GM23338 (cell line): ENCODE measurements at regions not wholly inside any gene's neighbourhood (a gene's known extent, or its start where the extent isn't known, plus 50 kb on each side); places are given as distances from the start of the nearest gene placed in this dataset.

Source experiments
- CREB1 ChIP-seq: fragments of 250-450 bp; sonication (Bioruptor Pico); IDR thresholded peaks from 2 replicates; pipeline ENCODE4 v1.5.0; 2020; ENCODE audit warnings: low read depth, mild to moderate bottlenecking, moderate library complexity
- EZH2 ChIP-seq: fragments of 200-600 bp; sonication (generic); IDR thresholded peaks from one replicate; pipeline ENCODE4 v1.8.0; 2017; ENCODE audit warnings: antibody characterized with exemption, mild to moderate bottlenecking, low read depth; ENCODE audit not compliant: unreplicated experiment
- EZH2phosphoT487 ChIP-seq: fragments of 200-600 bp; sonication (generic); IDR thresholded peaks from one replicate; pipeline ENCODE4 v1.8.1; 2018; ENCODE audit warnings: antibody characterized with exemption; ENCODE audit not compliant: unreplicated experiment
- POLR2AphosphoS5 ChIP-seq: IDR thresholded peaks from 2 replicates; pipeline ENCODE4 v1.6.1; 2016; ENCODE audit warnings: antibody characterized with exemption, low read depth
- TF ChIP-seq, protein P1 (sequence below): IDR thresholded peaks from one replicate; pipeline ENCODE4 v1.6.1; 2018; ENCODE audit warnings: antibody characterized with exemption; ENCODE audit not compliant: unreplicated experiment
- TF ChIP-seq, protein P2 (sequence below), 2 experiments: fragments of 200-600 bp in 1 of 2; sonication (generic) in 1 of 2; conservative IDR thresholded peaks; 2 replicates each; pipeline versions ENCODE4 v1.5.1 to v1.6.1; 2016 to 2017; ENCODE audit warnings: antibody characterized with exemption in 2 of 2, low read depth in 2 of 2, mild to moderate bottlenecking in 2 of 2, moderate library complexity in 1 of 2
- TF ChIP-seq, protein P3 (sequence below): IDR thresholded peaks from 2 replicates; pipeline ENCODE4 v1.6.1; 2016; ENCODE audit warnings: antibody characterized with exemption

DNA sequence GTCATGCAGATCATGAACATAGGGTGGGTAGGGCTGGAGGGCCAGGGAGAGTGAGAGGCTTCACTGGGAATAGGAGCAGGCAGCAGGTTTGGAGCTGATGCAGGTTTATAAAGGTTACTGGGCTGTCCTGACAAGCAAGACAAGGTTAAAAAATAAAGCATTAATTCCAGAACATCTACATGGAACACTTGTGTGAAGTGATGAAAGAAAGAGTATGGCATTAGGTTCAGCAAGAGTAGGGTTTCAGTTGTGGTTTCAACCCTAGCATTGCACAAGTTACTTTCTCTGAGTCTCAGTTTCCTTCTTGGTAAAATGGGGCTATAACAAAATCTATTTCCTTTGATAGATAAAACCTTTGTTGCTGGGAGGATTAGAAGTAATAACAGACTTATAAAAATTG lies 114.6 kb upstream of the SESN3 start:
- TF ChIP-seq, protein P1, sequence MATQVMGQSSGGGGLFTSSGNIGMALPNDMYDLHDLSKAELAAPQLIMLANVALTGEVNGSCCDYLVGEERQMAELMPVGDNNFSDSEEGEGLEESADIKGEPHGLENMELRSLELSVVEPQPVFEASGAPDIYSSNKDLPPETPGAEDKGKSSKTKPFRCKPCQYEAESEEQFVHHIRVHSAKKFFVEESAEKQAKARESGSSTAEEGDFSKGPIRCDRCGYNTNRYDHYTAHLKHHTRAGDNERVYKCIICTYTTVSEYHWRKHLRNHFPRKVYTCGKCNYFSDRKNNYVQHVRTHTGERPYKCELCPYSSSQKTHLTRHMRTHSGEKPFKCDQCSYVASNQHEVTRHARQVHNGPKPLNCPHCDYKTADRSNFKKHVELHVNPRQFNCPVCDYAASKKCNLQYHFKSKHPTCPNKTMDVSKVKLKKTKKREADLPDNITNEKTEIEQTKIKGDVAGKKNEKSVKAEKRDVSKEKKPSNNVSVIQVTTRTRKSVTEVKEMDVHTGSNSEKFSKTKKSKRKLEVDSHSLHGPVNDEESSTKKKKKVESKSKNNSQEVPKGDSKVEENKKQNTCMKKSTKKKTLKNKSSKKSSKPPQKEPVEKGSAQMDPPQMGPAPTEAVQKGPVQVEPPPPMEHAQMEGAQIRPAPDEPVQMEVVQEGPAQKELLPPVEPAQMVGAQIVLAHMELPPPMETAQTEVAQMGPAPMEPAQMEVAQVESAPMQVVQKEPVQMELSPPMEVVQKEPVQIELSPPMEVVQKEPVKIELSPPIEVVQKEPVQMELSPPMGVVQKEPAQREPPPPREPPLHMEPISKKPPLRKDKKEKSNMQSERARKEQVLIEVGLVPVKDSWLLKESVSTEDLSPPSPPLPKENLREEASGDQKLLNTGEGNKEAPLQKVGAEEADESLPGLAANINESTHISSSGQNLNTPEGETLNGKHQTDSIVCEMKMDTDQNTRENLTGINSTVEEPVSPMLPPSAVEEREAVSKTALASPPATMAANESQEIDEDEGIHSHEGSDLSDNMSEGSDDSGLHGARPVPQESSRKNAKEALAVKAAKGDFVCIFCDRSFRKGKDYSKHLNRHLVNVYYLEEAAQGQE, result no peak
- TF ChIP-seq CREB1 (no peak), POLR2AphosphoS5 (no peak), EZH2 (no peak), EZH2phosphoT487 (no peak)
- TF ChIP-seq, protein P2, sequence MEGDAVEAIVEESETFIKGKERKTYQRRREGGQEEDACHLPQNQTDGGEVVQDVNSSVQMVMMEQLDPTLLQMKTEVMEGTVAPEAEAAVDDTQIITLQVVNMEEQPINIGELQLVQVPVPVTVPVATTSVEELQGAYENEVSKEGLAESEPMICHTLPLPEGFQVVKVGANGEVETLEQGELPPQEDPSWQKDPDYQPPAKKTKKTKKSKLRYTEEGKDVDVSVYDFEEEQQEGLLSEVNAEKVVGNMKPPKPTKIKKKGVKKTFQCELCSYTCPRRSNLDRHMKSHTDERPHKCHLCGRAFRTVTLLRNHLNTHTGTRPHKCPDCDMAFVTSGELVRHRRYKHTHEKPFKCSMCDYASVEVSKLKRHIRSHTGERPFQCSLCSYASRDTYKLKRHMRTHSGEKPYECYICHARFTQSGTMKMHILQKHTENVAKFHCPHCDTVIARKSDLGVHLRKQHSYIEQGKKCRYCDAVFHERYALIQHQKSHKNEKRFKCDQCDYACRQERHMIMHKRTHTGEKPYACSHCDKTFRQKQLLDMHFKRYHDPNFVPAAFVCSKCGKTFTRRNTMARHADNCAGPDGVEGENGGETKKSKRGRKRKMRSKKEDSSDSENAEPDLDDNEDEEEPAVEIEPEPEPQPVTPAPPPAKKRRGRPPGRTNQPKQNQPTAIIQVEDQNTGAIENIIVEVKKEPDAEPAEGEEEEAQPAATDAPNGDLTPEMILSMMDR (conservative IDR thresholded peaks at IDR 0.05; ENCODE audit: low read depth in 2 of 2), result no peak
- TF ChIP-seq, protein P3, sequence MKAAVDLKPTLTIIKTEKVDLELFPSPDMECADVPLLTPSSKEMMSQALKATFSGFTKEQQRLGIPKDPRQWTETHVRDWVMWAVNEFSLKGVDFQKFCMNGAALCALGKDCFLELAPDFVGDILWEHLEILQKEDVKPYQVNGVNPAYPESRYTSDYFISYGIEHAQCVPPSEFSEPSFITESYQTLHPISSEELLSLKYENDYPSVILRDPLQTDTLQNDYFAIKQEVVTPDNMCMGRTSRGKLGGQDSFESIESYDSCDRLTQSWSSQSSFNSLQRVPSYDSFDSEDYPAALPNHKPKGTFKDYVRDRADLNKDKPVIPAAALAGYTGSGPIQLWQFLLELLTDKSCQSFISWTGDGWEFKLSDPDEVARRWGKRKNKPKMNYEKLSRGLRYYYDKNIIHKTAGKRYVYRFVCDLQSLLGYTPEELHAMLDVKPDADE, result no peak
